ENCODE measurements at regions not wholly inside any gene's neighbourhood (a gene's known extent, or its start where the extent isn't known, plus 50 kb on each side); places are given as distances from the start of the nearest gene placed in this dataset.

DNA sequence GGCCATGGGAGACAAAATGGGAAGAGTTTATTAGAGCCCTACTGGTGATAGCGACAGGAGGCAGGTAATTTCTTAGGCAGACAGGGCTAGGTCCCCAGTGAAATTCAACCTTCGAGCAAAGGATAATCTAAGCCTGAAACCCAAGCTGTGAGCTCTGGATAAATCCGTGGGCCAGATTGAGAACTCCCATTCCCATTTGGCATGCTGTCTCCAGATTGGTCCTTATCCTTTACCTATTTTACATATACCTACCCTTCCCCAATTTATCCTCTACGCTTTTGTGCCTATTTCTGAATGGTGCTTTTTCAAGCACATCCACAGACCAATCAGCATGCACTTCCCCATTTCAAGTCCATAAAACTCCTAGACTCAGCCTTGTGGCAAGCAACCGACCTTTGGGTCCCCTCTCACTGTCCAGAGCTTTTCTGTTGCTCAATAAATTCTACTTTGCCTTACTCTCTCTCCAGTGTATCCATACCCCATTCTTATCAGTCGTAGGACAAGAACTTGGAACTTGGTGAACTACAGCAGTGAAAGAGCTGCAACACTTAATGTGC is 268.0 kb downstream of the MYCN start:
- no peaks in the 10 kb centered on the region for H3K4me1 Mint-ChIP-seq (ENCODE audit: low read depth)

DNA sequence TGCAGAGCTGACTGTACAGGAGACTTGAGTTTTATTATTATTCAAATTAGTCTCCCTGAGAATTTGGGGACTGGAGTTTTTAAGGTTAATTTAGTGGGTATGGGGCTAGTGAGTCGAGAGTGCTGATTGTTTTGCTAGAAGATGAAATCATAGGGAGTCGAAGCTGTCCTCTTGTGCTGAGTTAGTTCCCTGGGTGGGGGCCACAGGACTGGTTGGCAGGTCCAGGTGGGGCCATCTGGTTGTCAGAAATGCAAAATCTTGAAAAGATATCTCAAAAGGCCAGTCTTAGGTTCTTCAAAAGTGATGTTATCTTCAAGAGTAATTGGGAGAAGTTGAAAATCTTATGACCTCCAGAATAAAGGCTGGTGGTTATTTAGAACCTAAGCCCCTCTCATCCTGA is 267.3 kb downstream of the MYCN start:
- no peaks in the 10 kb centered on the region for H3K4me1 Mint-ChIP-seq (ENCODE audit: low read depth)
- no peak overlapping the region for H3K4me3 ChIP-seq (ENCODE audit: low read length)
- DNase-seq (no peak), ATAC-seq (ENCODE audit: poor library complexity) (no peak)
- no peaks in the 10 kb centered on the region for H3K27me3 ChIP-seq (ENCODE audit: control insufficient read depth in 1 of 2, insufficient read depth in 2 of 2, low read length in 2 of 2)
- H3K27ac Mint-ChIP-seq: no peak overlapping the region
- TF ChIP-seq, protein P1, sequence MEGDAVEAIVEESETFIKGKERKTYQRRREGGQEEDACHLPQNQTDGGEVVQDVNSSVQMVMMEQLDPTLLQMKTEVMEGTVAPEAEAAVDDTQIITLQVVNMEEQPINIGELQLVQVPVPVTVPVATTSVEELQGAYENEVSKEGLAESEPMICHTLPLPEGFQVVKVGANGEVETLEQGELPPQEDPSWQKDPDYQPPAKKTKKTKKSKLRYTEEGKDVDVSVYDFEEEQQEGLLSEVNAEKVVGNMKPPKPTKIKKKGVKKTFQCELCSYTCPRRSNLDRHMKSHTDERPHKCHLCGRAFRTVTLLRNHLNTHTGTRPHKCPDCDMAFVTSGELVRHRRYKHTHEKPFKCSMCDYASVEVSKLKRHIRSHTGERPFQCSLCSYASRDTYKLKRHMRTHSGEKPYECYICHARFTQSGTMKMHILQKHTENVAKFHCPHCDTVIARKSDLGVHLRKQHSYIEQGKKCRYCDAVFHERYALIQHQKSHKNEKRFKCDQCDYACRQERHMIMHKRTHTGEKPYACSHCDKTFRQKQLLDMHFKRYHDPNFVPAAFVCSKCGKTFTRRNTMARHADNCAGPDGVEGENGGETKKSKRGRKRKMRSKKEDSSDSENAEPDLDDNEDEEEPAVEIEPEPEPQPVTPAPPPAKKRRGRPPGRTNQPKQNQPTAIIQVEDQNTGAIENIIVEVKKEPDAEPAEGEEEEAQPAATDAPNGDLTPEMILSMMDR (IDR thresholded peaks at IDR 0.05): no peak
- no peaks in the 10 kb centered on the region for H3K36me3 ChIP-seq (ENCODE audit: insufficient read depth, low read length)
- no peaks in the 10 kb centered on the region for H3K9me3 Mint-ChIP-seq
- H3K4me1 ChIP-seq (ENCODE audit: insufficient read depth, low read length): no peaks in the 10 kb centered on the region
- ChIA-PET CTCF (no interaction called here), POLR2A (no interaction called here)
- peaks cover 3% of the 10 kb centered on the region in 2 experiments for H3K9me3 ChIP-seq (ENCODE audit: control insufficient read depth in 1 of 2, insufficient read depth in 1 of 2, low read length in 2 of 2)
- no peak overlapping the region for H3K4me3 Mint-ChIP-seq
- no peaks in the 10 kb centered on the region for H3K36me3 Mint-ChIP-seq (ENCODE audit: low read depth)
- no peak overlapping the region for H3K27ac ChIP-seq (ENCODE audit: low read depth in 1 of 2, low read length in 2 of 2)
- intact Hi-C loops (cut with DNase I, micrococcal nuclease): no loop called here
- peaks cover 4% of the 10 kb centered on the region for H3K27me3 Mint-ChIP-seq

More for the DNA sequence above, 268.0 kb downstream of the MYCN start:
- no peak for ATAC-seq (ENCODE audit: poor library complexity)
- Mint-ChIP-seq H3K27ac (no peak overlapping the region), H3K27me3 (peaks cover 4% of the 10 kb centered on the region), H3K9me3 (no peaks in the 10 kb centered on the region), H3K36me3 (ENCODE audit: low read depth) (no peaks in the 10 kb centered on the region), H3K4me3 (no peak overlapping the region)
- ChIA-PET CTCF (no interaction called here), POLR2A (no interaction called here)
- no peaks in the 10 kb centered on the region for H3K4me1 ChIP-seq (ENCODE audit: insufficient read depth, low read length)
- TF ChIP-seq, protein P1 (IDR thresholded peaks at IDR 0.05): no peak
- H3K27me3 ChIP-seq (ENCODE audit: control insufficient read depth in 1 of 2, insufficient read depth in 2 of 2, low read length in 2 of 2): no peaks in the 10 kb centered on the region
- no peak for DNase-seq
- intact Hi-C loops (cut with DNase I, micrococcal nuclease): no loop called here
- H3K4me3 ChIP-seq (ENCODE audit: low read length): no peak overlapping the region
- H3K36me3 ChIP-seq (ENCODE audit: insufficient read depth, low read length): no peaks in the 10 kb centered on the region
- H3K9me3 ChIP-seq (ENCODE audit: control insufficient read depth in 1 of 2, insufficient read depth in 1 of 2, low read length in 2 of 2): peaks cover 3% of the 10 kb centered on the region in 2 experiments
- H3K27ac ChIP-seq (ENCODE audit: low read depth in 1 of 2, low read length in 2 of 2): no peak overlapping the region

DNA sequence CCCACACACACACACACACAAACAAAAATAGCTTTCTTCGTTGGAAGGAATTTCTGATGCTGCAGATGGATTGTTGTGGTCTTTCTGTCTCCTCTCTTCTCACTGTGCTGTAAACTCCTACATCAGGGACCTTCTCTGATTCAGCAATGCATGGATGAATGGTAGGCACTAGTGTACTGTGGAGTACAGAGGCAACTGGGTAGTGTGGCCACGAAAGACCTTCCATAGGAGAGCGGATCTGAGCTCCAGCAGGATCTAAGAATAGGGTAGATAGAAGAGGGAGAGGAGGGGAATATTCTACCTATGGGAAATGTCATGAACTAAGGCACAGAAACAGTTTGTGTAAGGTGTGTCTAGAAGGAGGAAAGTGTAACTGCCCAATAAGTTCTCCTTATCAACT is 266.8 kb downstream of the MYCN start:
- no peak overlapping the region for H3K27ac Mint-ChIP-seq
- H3K27me3 Mint-ChIP-seq: peaks cover 4% of the 10 kb centered on the region
- Histone ChIP-seq H3K36me3 (ENCODE audit: insufficient read depth, low read length) (no peaks in the 10 kb centered on the region), H3K4me3 (ENCODE audit: low read length) (no peak overlapping the region), H3K27ac (ENCODE audit: low read depth in 1 of 2, low read length in 2 of 2) (no peak overlapping the region), H3K4me1 (ENCODE audit: insufficient read depth, low read length) (no peaks in the 10 kb centered on the region), H3K9me3 (ENCODE audit: control insufficient read depth in 1 of 2, insufficient read depth in 1 of 2, low read length in 2 of 2) (peaks cover 3 to 4% of the 10 kb centered on the region in 2 experiments), H3K27me3 (ENCODE audit: control insufficient read depth in 1 of 2, insufficient read depth in 2 of 2, low read length in 2 of 2) (no peaks in the 10 kb centered on the region)
- H3K36me3 Mint-ChIP-seq (ENCODE audit: low read depth): no peaks in the 10 kb centered on the region
- DNase-seq (no peak), ATAC-seq (ENCODE audit: poor library complexity) (no peak)
- POLR2A ChIA-PET: no interaction called here
- CTCF ChIA-PET: no interaction called here
- intact Hi-C loops (cut with DNase I, micrococcal nuclease): no loop called here
- H3K9me3 Mint-ChIP-seq: no peaks in the 10 kb centered on the region
- TF ChIP-seq, protein P1 (IDR thresholded peaks at IDR 0.05): no peak
- no peak overlapping the region for H3K4me3 Mint-ChIP-seq
- no peaks in the 10 kb centered on the region for H3K4me1 Mint-ChIP-seq (ENCODE audit: low read depth)
